ENCODE measurements at regions not wholly inside any gene's neighbourhood (a gene's known extent, or its start where the extent isn't known, plus 50 kb on each side); places are given as distances from the start of the nearest gene placed in this dataset.

DNA sequence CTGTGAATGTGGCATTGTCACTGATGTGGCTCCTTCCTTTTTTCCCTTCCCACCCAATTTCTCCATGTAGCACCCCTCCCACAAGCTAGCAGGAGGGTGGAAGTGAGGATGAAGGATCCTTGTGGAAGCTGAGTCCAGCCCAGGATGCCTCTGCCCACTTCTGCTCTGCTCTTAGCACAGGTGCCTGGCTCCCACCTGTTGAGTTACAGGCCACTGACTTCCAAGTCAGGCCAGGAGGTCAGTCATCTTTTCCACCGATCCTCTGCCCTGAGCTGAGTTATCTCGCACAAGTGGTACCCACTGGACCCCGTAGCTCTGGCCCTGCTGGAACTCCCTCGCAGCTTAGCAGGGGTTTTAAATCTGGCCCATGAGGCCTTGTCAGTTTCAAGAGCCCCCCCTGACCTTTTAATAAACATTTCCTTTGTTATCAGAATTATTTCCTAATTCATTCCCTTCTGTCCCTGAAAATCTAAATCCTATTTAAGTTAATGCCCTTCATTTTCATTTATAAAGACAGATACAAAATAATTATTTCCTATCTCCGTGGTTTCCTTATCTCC lies 125.3 kb upstream of the CADM1 start:
- DNase-seq (ENCODE audit: low read depth in 6 of 9, low spot score in 9 of 9) = no peak
- H3K9me3 ChIP-seq (ENCODE audit: control insufficient read depth in 2 of 2, insufficient read depth in 1 of 2, low read length in 1 of 2) = no peaks in the 10 kb centered on the region
- no peaks in the 10 kb centered on the region for H3K36me3 ChIP-seq (ENCODE audit: control insufficient read depth in 2 of 2, insufficient read depth in 2 of 2, low read length in 1 of 2)
- no peaks in the 10 kb centered on the region for H3K4me1 ChIP-seq (ENCODE audit: control insufficient read depth in 2 of 2, insufficient read depth in 2 of 2, low read length in 2 of 2)
- peaks cover 0 to 2% of the 10 kb centered on the region in 2 donors for H3K27me3 ChIP-seq (ENCODE audit: control insufficient read depth in 2 of 2, insufficient read depth in 1 of 2, low read length in 1 of 2)
- 80% methylated on average over 5 of the region's 5 CpGs for WGBS
- H3K4me3 ChIP-seq (ENCODE audit: low read length in 2 of 2) = no peak overlapping the region
- H3K27ac ChIP-seq (ENCODE audit: low read depth in 1 of 2, low read length in 1 of 2) = no peak overlapping the region

DNA sequence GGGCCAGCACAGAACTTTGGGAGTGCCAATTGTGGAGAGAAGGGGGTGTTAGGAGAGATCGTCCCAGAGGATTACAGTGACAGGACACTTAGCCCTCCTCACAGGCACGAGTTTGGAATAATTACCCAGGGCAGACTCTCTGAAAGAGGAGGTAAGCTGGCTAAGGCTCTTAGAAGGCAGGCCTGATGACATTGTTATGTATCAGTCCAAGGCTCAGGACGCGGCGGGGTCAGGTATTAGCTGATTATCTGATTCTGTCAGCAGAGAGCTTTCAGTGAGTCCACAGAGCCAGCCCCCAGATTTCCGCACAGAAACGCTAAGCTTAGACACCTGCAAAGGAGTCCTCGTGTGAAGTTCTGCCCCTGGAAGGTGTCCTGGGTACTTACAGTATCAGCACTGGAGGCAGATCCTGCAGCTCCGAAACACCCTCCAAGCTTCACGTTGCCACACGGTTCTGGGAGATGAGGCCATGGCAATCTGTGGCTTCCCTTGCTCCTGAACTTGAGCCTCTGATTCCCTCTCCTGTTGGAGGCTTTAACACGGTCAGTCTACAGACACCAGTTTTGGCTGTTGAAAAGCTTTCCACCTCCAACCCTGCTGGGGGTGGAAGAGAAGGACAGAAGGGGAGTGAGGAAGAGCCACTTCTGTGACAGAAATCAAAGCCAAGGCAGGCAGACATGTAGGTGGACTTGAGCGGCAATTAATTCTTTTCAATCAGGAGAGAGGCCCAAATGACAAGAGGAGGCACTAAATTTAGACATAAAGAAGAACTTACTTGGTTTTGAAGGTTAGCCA lies 123.6 kb upstream of the CADM1 start:
- Histone ChIP-seq H3K4me3 (ENCODE audit: low read length in 2 of 2) (no peak overlapping the region), H3K9me3 (ENCODE audit: control insufficient read depth in 2 of 2, insufficient read depth in 1 of 2, low read length in 1 of 2) (no peaks in the 10 kb centered on the region)
- 86% methylated on average over 13 of the region's 13 CpGs for WGBS

DNA sequence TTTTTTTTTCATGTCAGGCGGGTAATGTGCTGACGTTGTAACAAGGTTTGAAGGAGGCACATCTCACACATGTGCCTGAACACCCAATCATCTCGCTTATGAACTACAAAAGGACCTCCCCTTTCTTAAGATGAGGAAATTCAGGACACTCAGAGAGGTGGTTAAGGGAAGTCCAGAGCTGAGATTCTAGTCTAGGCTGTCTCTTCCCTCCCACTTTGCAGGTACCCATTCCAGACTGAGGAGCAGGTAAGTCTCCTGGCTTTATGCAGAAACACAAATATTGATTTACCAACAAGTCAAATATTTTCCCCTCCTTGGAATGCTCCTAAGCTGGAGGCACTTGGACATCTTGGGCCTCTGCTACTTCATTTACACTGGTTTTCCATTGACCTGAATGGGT lies 122.9 kb upstream of the CADM1 start:
- WGBS = 87% methylated on average over 3 of the region's 3 CpGs

More for the DNA sequence above, 123.6 kb upstream of the CADM1 start:
- H3K36me3 ChIP-seq (ENCODE audit: control insufficient read depth in 2 of 2, insufficient read depth in 2 of 2, low read length in 1 of 2) = no peaks in the 10 kb centered on the region
- H3K27ac ChIP-seq (ENCODE audit: low read depth in 1 of 2, low read length in 1 of 2) = no peak overlapping the region
- no peak for DNase-seq (ENCODE audit: low read depth in 6 of 9, low spot score in 9 of 9)
- peaks cover 0 to 2% of the 10 kb centered on the region in 2 donors for H3K27me3 ChIP-seq (ENCODE audit: control insufficient read depth in 2 of 2, insufficient read depth in 1 of 2, low read length in 1 of 2)
- no peaks in the 10 kb centered on the region for H3K4me1 ChIP-seq (ENCODE audit: control insufficient read depth in 2 of 2, insufficient read depth in 2 of 2, low read length in 2 of 2)

DNA sequence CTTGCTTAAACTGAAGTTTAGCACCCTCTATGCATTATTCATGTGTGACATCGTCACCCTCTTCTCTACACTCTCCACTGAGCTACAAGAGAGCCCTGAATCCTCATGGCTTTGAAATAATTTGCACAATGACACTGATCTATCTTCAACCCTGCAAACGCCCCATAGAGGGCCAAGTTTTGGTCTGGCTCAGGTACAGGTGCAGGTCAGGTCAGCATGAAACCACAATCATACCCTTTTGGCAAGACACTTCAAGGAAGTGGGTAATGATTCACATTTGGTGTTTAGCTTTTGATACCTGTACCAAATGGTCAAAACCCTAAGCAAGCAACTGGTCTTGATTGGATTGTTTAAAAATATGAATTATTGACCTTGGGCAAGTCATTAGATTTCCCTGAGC lies 122.2 kb upstream of the CADM1 start:
- Histone ChIP-seq H3K27me3 (ENCODE audit: control insufficient read depth in 2 of 2, insufficient read depth in 1 of 2, low read length in 1 of 2) (peaks cover 0 to 2% of the 10 kb centered on the region in 2 donors), H3K4me3 (ENCODE audit: low read length in 2 of 2) (no peak overlapping the region), H3K4me1 (ENCODE audit: control insufficient read depth in 2 of 2, insufficient read depth in 2 of 2, low read length in 2 of 2) (no peaks in the 10 kb centered on the region), H3K27ac (ENCODE audit: low read depth in 1 of 2, low read length in 1 of 2) (no peak overlapping the region), H3K9me3 (ENCODE audit: control insufficient read depth in 2 of 2, insufficient read depth in 1 of 2, low read length in 1 of 2) (no peaks in the 10 kb centered on the region), H3K36me3 (ENCODE audit: control insufficient read depth in 2 of 2, insufficient read depth in 2 of 2, low read length in 1 of 2) (no peaks in the 10 kb centered on the region)
- DNase-seq (ENCODE audit: low read depth in 6 of 9, low spot score in 9 of 9) = no peak
- WGBS = 79% methylated on average over 2 of the region's 2 CpGs

More for the DNA sequence above, 122.9 kb upstream of the CADM1 start:
- H3K4me1 ChIP-seq (ENCODE audit: control insufficient read depth in 2 of 2, insufficient read depth in 2 of 2, low read length in 2 of 2) = no peaks in the 10 kb centered on the region
- no peak overlapping the region for H3K4me3 ChIP-seq (ENCODE audit: low read length in 2 of 2)
- peaks cover 0 to 2% of the 10 kb centered on the region in 2 donors for H3K27me3 ChIP-seq (ENCODE audit: control insufficient read depth in 2 of 2, insufficient read depth in 1 of 2, low read length in 1 of 2)
- DNase-seq (ENCODE audit: low read depth in 6 of 9, low spot score in 9 of 9) = no peak
- H3K36me3 ChIP-seq (ENCODE audit: control insufficient read depth in 2 of 2, insufficient read depth in 2 of 2, low read length in 1 of 2) = no peaks in the 10 kb centered on the region
- no peaks in the 10 kb centered on the region for H3K9me3 ChIP-seq (ENCODE audit: control insufficient read depth in 2 of 2, insufficient read depth in 1 of 2, low read length in 1 of 2)
- H3K27ac ChIP-seq (ENCODE audit: low read depth in 1 of 2, low read length in 1 of 2) = no peak overlapping the region

DNA sequence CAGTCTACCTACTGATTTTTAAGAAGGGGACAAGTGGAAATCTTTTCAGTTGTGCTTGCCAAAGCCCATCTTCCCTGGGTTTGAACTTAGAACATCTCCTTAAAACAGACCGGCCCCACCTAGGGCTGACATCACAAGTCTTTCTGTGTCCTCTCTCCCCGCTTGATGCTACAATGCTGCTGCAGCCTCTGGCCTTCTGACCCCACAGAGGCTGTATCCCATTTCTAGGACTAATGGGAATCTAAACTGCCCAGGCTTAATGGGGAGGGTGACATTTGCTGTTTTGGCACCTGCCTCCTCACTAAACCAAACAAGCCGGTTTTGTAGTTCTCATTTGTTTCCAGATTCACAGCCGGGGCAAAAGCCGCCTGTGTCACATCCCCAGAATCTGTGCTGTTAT lies 121.3 kb upstream of the CADM1 start:
- WGBS = 81% methylated on average over 5 of the region's 5 CpGs
- Histone ChIP-seq H3K36me3 (ENCODE audit: control insufficient read depth in 2 of 2, insufficient read depth in 2 of 2, low read length in 1 of 2) (no peaks in the 10 kb centered on the region), H3K4me1 (ENCODE audit: control insufficient read depth in 2 of 2, insufficient read depth in 2 of 2, low read length in 2 of 2) (no peaks in the 10 kb centered on the region), H3K4me3 (ENCODE audit: low read length in 2 of 2) (no peak overlapping the region), H3K9me3 (ENCODE audit: control insufficient read depth in 2 of 2, insufficient read depth in 1 of 2, low read length in 1 of 2) (no peaks in the 10 kb centered on the region), H3K27me3 (ENCODE audit: control insufficient read depth in 2 of 2, insufficient read depth in 1 of 2, low read length in 1 of 2) (peaks cover 0 to 2% of the 10 kb centered on the region in 2 donors), H3K27ac (ENCODE audit: low read depth in 1 of 2, low read length in 1 of 2) (no peak overlapping the region)
- no peak for DNase-seq (ENCODE audit: low read depth in 6 of 9, low spot score in 9 of 9)

DNA sequence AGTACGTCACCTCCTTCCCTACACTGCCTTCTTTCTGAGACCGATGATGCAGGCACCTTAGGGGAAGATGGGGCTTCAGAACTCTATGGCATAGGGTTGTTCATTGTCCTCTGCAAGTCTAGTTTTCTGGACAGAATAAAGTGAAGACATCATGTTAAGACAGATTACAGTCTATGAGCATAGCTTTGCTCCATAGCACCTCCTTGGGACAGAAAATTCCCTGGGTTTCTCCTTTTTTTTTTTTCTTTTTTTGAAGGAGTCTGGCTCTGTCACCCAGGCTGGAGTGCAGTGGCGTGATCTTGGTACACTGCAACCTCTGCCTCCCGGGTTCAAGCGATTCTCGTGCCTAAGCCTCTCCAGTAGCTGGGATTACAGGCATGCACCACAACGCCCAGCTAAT lies 119.8 kb upstream of the CADM1 start:
- 96% methylated on average over 7 of the region's 7 CpGs for WGBS
- Histone ChIP-seq H3K4me3 (ENCODE audit: low read length in 2 of 2) (no peak overlapping the region), H3K27me3 (ENCODE audit: control insufficient read depth in 2 of 2, insufficient read depth in 1 of 2, low read length in 1 of 2) (no peaks in the 10 kb centered on the region), H3K36me3 (ENCODE audit: control insufficient read depth in 2 of 2, insufficient read depth in 2 of 2, low read length in 1 of 2) (no peaks in the 10 kb centered on the region), H3K27ac (ENCODE audit: low read depth in 1 of 2, low read length in 1 of 2) (no peak overlapping the region), H3K9me3 (ENCODE audit: control insufficient read depth in 2 of 2, insufficient read depth in 1 of 2, low read length in 1 of 2) (no peaks in the 10 kb centered on the region), H3K4me1 (ENCODE audit: control insufficient read depth in 2 of 2, insufficient read depth in 2 of 2, low read length in 2 of 2) (no peaks in the 10 kb centered on the region)
- DNase-seq (ENCODE audit: low read depth in 6 of 9, low spot score in 9 of 9) = no peak

DNA sequence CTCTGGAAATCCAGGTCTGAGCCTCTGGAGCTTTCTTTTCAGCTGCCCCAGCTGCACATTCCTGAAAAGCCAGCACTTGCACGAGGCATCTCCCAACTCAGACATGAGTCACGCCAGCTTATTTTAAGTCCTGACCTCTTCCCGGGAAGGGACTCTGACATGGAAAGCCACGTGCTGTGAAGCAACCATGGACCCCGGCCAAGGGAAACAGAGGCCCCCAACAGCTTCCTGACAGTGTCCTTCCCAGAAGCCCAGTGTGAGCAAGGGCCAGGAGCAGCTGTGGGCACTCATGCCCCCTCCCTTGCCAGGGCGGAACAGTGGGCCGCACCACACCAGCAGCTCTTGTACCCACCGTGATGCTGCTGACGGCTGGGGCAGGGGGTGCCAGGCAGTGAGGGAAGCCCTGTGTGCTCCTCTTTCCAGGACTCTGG lies 118.8 kb upstream of the CADM1 start:
- WGBS = 58% methylated on average over 9 of the region's 9 CpGs
- Histone ChIP-seq H3K4me3 (ENCODE audit: low read length in 2 of 2) (no peak overlapping the region), H3K27me3 (ENCODE audit: control insufficient read depth in 2 of 2, insufficient read depth in 1 of 2, low read length in 1 of 2) (no peaks in the 10 kb centered on the region), H3K4me1 (ENCODE audit: control insufficient read depth in 2 of 2, insufficient read depth in 2 of 2, low read length in 2 of 2) (no peaks in the 10 kb centered on the region), H3K36me3 (ENCODE audit: control insufficient read depth in 2 of 2, insufficient read depth in 2 of 2, low read length in 1 of 2) (no peaks in the 10 kb centered on the region), H3K9me3 (ENCODE audit: control insufficient read depth in 2 of 2, insufficient read depth in 1 of 2, low read length in 1 of 2) (no peaks in the 10 kb centered on the region), H3K27ac (ENCODE audit: low read depth in 1 of 2, low read length in 1 of 2) (no peak overlapping the region)
- DNase-seq (ENCODE audit: low read depth in 6 of 9, low spot score in 9 of 9) = no peak

DNA sequence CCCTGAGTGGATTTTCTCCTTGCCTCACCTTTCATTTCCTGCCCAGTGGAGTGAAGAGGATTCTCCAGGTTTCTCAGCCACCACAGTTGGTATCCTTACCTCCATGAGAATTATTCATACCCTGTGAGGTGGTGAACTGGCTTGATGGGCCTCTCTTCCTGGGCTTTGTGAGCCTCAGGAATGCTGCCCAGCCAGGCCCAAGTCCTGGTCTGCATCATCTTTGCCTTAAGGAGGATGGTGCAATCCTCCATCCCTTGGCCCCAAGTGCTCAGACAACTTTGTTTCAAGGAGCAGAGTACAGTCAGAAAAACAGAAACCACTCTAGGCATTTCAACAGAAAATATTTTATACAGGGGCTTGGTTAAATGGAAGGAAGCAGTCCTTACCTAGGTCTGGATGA lies 114.2 kb upstream of the CADM1 start:
- no peaks in the 10 kb centered on the region for H3K27me3 ChIP-seq (ENCODE audit: control insufficient read depth in 2 of 2, insufficient read depth in 1 of 2, low read length in 1 of 2)
- H3K9me3 ChIP-seq (ENCODE audit: control insufficient read depth in 2 of 2, insufficient read depth in 1 of 2, low read length in 1 of 2) = no peaks in the 10 kb centered on the region
- H3K4me1 ChIP-seq (ENCODE audit: control insufficient read depth in 2 of 2, insufficient read depth in 2 of 2, low read length in 2 of 2) = no peaks in the 10 kb centered on the region
- H3K27ac ChIP-seq (ENCODE audit: low read depth in 1 of 2, low read length in 1 of 2) = no peak overlapping the region
- no peak overlapping the region for H3K4me3 ChIP-seq (ENCODE audit: low read length in 2 of 2)
- DNase-seq (ENCODE audit: low read depth in 6 of 9, low spot score in 9 of 9) = no peak
- H3K36me3 ChIP-seq (ENCODE audit: control insufficient read depth in 2 of 2, insufficient read depth in 2 of 2, low read length in 1 of 2) = no peaks in the 10 kb centered on the region

DNA sequence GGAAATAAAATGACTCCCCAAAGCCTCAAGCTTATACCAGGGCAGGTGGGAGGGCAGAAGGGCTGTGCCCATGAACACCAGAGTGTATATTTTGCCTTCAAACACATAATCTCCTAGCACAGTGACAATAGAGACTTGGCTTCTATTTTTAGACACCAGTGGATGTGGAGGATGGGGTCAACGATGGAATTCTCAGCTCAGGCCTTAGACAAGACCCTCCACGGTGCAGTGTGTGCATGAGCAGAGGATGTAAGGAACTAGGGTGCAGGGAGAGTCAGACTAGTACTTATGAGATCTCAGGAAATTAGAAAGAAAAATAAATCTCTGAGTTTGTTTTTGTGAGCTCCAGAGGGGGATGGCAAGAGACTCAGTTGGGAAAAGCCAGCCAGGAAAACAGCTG lies 113.6 kb upstream of the CADM1 start:
- H3K36me3 ChIP-seq (ENCODE audit: control insufficient read depth in 2 of 2, insufficient read depth in 2 of 2, low read length in 1 of 2) = no peaks in the 10 kb centered on the region
- DNase-seq (ENCODE audit: low read depth in 6 of 9, low spot score in 9 of 9) = no peak
- H3K9me3 ChIP-seq (ENCODE audit: control insufficient read depth in 2 of 2, insufficient read depth in 1 of 2, low read length in 1 of 2) = no peaks in the 10 kb centered on the region
- no peak overlapping the region for H3K27ac ChIP-seq (ENCODE audit: low read depth in 1 of 2, low read length in 1 of 2)
- H3K4me3 ChIP-seq (ENCODE audit: low read length in 2 of 2) = no peak overlapping the region
- 51% methylated on average over 2 of the region's 2 CpGs for WGBS
- H3K27me3 ChIP-seq (ENCODE audit: control insufficient read depth in 2 of 2, insufficient read depth in 1 of 2, low read length in 1 of 2) = no peaks in the 10 kb centered on the region
- no peaks in the 10 kb centered on the region for H3K4me1 ChIP-seq (ENCODE audit: control insufficient read depth in 2 of 2, insufficient read depth in 2 of 2, low read length in 2 of 2)

Data from thymus (tissue), 11 donors.